Stimulated activated naive CD4-positive, alpha-beta T cell (primary cell): ENCODE measurements at regions not wholly inside any gene's neighbourhood (a gene's known extent, or its start where the extent isn't known, plus 50 kb on each side); places are given as distances from the start of the nearest gene placed in this dataset.

ENCODE experiments used
- DNase-seq, 6 experiments: peaks; one replicate each; lab custom pipeline; 2025; lab: John Stamatoyannopoulos, UW

DNA sequence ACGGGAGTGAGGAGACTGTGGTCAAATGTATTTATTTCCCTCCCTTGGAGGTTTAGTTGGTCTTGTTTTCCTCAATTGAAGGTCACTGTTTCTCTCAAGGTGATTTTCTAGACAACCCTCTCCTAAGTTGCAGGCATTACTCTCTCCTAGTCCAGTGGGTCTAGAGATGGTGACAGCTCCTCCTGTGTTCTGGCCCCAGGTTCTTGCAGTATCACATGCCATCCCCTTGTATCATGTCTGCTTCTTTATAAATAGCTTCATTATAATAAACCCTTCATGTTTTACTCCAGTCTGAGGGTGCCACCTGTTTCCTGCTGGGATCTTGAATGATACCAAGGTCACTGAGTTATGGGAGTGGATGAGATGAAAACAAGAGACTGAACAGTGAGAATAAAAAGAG, 208.0 kb upstream of the KCNN2 start:
- no peak for DNase-seq

DNA sequence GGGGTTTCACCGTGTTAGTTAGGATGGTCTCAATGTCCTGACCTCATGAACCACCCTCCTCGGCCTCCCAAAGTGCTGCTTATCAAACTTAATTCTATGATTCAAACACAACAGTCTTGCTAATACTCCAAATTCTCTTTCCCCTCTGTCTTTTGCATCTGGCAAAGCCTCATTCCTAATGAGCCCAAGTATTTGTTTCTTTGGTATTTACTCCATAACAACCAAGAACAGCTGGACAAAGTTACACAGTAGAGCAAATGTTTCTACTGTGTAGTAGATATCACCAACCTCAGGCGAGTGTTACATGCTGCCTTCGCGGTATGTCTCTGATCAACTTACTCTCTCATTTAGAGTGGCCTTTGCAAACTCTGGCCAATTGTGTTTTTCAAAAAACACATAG, 195.8 kb upstream of the KCNN2 start:
- DNase-seq: no peak

DNA sequence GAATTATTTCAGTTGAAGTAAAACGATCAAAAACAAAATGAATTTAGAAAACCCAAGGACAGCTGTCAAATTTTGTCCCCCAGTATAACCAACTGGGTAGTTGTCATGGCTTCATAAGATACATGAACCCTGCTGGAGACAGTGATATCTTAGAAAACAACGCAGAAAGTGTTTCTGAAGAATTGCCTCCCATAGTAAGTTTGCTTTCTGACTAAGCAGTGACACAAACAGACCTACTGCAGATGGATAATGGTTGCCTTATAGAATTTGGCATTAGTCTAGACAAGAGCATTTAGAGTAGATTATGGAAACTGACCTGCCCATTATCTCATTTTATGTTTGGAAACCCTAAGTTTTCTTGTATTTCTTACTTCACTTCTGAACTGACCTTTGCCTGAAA, 187.7 kb upstream of the KCNN2 start:
- DNase-seq: no peak

DNA sequence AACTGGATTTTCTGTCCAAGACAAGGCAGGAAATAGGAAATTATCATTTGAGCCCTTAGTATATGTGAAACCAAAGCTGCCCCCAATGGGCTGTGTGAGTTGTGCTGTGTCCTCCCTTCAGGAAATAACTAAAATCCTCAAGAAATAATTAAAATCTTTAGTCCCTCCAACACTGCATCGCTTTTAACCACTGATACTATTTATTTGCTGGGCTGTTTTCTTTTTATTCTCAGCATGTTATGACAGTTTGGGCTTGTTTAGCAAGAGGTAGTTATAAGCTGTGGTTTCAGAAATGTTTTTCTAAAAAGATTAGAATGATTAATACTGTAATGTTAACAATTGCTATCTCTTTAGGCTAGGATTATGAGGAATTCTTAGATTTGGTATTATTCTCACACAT, 187.0 kb upstream of the KCNN2 start:
- DNase-seq: no peak

DNA sequence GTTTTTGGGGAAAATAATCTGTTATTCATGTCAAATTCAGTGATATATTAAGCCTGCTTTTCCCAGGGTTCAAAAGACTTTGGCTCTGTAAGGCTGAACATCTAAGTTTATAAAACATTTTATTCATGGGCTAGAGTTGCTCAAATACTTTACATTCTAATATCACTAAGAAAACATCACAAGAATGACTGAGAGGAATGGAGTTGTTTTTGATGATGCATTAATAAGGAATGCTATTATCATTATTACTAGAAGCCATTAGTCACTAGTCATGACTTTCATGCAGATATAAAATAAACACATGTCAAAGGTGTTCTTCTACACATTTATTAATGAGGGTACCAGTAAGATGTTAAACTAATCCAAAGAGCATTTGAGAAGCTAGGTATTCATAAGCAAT, 185.5 kb upstream of the KCNN2 start:
- no peak for DNase-seq

DNA sequence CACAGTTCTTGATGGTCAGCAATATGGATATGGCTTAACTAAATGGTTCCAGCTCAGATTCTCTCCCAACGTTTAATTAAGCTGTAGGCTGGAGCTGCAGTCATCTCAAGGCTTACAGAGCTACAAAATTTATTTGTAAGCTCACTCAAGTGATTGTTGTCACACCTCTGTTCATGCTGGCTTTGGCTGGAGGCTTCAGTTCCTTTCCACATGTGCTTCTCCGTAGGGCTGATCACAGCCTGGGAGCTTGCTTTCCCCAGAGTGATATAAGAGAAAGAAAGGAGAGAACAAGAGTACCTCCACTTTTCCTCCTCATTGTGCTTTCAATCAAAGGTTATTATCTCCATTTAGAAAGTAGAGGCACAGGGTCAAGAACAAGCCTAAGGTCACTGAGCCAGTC, 182.7 kb upstream of the KCNN2 start:
- no peak for DNase-seq

DNA sequence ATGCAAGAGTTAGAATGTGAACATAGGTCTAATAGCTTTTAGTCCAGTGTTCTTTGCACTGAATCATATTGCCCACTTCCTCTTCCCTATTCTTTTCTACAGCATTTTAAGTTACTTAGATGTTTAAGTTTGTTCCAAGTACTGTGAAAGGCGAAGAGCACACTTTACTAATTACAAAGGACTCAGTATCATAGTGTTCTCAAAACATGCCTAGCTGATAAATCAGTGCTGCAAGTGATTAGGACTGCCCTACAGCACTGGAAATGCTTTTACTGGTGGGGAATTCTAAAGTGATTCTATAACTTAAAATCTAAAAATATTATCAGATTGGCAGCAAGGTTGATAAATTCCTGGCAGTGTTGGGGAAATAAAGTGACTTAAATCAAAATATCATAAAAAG, 177.9 kb upstream of the KCNN2 start:
- no peak for DNase-seq

DNA sequence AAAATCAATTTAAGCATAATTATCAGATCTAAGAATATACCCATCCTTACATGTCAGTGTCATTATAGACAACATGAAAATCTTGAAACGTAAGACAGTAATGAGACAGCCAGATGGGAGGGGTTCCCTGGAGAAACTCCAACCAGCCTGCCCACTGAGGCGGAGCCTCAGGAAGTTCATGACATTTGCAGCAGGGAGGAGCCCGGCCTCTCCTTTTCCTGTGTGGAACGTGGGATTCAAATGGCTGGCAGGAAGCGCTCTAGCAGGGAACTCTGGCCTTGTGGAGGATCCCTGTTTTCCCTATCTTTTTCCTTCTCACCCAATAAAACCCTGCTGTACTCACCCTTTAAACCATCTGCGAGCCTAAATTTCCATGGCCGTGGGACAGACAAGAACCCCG, 176.6 kb upstream of the KCNN2 start:
- no peak for DNase-seq

DNA sequence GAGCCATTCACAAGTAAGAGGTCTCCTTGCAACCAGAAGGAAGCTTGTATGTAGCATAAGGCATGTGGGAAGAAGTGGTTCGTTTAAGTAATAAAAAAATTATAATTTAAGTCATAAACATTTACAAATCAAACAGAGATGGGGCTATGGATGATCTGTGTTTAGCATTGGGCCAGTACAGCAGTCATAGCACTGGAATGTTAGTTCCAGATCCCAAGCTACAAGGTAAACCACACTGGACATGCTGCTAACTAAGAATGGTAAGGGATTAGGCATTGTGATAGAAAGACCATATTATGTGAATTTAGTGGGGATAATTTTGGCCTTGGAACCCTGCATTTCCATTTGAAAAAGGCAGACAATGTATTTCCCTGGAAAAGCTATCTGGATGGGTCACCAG, 170.4 kb upstream of the KCNN2 start:
- no peak for DNase-seq

DNA sequence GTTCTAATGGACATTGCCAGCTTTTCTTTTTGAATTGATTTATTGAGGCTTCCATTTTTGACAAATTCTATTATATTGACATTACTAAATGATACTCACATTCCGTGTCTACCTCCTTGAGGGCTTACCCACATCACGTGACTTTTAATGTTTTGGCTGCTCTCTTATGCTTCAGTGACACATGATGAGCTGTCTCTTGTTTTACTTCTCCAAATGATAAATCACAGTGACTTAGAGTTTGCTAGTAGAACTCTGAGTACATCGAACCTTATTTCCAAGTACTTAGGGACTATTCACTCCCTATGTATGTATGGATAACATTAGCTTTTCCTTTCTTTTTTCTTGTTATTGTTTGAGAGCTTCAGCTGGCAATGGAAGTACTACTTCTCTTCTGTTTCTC, 169.8 kb upstream of the KCNN2 start:
- DNase-seq: no peak

DNA sequence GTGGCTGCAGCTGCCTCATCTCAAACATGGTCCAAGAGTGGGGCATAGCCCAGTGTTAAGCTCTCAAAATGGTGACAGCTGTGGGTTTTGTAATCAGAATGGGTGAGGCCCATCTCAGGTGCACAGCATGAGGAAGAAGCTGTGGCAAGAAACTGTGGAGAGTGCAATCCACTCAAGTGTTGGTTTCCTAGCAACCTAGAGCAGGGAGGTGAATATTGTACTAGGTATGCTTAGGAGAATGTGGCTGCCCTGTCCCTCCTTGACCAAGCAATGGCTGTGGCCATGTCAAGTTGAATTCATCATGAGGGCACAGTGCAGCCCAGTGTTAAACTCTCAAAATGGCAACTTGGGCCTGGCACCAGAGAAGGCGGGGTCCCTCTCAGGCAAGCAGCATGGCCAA, 160.5 kb upstream of the KCNN2 start:
- peak in 1 of 6 experiments; percentile 2 for DNase-seq

DNA sequence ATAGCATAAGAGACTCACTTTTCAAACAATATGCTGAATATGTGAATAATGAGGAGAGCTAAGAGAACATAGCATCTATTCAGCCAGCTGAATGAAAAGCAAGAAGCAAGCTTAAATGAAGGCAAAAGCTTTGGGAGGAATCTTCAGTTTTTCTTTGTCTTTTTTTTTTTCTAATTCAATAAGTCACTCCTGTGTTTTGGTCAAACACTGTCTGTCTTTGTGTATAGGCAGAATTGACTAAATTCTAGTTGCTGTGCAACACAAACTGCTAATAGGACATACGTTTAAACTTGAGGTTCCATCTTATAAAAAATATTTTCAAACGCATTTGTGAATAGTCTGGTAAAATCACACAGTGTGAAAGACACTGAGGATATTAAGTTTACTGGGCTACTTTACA, 156.9 kb upstream of the KCNN2 start:
- no peak for DNase-seq

DNA sequence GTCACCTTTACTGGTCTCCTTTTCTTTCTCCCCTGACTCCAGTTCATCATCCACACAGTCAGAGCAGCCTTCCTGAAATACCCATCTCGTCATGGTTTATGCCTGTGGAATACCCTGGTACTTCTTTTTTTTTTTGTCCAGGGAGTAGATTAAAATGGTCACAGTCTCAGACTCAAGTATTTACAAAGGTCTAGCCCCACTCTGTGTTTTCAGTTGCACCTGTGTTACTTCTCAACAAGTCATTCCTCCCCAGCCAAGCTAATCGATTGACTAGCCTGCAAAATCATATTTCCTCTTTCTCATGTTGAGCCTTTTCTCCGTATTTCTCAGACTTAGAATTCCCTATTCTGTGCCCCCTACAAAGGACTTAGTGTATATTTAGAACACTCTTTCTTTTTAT, 155.2 kb upstream of the KCNN2 start:
- no peak for DNase-seq

DNA sequence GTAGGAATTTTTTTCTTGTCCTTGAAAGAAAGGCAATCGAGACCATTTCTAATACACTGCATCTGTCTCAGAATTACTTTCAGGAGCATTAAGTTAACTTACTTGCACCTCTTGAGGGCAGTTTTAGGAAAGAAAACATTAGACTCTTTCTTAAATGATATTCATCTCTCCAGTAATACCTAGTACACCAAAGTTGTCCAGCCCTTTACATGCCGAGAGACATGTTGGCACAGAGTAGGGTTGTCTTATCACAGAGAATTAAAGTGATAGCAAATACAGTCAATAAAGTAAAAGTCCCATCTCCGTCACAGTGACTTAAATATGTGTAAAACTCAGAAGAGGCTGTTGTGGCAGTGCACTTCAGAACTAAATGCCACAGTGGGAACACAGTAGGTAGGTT, 154.3 kb upstream of the KCNN2 start:
- no peak for DNase-seq

DNA sequence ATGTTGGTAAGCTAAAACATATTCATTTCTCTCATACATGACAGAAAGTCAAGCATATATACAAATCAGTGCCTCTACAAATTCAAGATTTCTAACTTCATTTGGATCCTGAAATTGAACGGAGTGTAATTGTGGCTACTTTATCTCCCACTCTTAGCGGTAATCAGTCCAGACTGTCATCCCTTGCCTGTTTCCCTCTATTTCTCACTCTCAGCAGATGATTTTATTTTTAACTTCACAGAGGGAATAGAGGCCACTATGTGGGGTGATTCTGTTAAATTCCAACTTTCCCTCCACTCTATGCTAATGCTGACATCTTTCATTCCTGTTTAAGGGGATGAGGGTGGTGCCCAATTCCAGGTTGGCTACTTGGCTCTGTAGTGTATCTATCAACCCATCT, 153.8 kb upstream of the KCNN2 start:
- DNase-seq: no peak

DNA sequence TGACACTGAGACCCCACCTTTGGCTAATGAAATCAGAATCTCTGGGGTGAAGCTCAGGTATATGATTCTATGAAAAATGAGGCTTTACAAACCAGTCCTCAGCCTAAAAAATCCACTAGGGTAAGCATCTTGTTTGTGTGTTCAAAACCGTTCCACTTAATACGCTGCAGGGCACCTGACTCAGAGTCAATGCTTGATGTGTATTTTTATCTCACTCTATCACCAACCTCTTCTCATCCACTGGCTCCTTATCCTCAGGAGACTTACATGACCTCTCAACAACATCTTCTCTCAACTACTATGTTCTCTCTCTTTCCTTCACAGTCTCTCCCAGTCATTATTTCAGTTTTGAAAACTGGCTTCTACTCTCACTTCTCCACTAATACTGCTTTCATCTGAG, 153.3 kb upstream of the KCNN2 start:
- DNase-seq: no peak

DNA sequence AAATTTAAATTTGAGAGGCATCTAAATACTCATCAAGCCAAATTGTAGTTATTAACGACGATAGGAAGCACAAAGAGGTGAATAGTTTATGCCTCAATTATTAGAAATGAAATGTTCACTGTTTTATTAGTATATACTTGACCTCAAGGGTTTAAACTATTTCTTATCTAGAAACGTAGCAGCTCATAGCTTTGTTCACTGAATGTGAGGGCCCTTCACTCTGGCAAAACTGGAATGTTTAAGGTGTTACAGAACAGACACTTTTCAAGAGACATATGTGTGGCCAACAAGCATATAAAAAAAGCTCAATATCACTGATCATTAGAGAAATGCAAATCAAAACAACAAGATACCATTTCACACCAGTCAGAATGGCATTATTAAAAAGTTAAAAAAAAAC, 151.2 kb upstream of the KCNN2 start:
- DNase-seq: no peak

DNA sequence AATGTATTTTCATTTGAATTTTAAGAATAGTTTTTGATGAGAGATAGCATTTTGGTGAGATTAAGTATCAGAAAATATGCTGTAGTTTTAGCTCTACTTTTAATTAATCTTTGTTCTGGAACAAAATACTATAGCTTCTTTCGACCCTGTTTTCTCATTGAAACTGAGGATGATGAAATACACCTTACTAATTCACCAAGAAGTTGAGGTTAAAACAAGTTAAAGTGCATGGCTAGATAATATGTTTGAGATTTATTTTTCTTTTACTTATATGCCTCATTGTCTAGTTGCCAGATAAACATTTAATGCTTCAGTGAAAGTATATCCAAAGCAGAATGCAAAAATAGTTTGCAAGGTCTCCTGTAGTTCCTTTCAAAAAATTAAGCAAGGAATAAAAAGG, 140.1 kb upstream of the KCNN2 start:
- DNase-seq: no peak

DNA sequence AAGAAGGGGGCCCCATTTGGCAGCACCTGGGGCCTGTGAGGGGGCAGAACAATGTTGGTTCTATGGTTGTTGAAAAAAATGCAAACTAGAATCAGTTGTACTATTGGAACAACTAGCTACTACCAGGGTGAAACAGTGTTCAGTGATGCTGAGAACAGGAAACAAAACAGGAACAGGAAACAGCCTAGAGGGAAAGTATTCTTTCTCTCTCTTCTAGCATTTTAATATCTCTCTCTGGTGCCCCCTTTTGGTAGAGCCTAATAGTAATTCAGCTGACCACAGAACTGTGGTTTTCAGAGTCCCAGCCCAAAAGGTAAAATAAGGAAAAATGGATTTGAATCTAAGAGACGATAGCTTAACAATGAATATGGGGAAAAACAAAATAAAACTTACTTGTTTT, 138.0 kb upstream of the KCNN2 start:
- DNase-seq: no peak

DNA sequence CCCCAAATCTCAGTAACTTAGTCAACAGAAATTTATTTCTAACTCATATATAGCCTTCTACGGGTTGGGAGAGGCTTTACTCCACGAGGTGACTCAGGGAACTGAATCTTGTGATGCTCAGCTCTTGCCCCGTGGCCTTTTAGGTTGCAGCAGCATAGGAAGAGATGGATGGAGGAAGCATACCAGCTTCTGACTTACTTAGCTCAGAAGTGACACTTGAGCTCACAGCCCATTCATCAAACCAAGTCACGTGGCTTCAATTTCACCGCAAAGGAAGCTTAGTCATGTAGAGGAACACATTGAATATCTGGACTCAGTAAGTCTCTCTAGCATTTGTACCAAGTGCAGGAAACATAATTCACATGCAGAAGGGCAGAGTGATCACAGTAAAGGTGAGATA, 124.1 kb upstream of the KCNN2 start:
- no peak for DNase-seq

DNA sequence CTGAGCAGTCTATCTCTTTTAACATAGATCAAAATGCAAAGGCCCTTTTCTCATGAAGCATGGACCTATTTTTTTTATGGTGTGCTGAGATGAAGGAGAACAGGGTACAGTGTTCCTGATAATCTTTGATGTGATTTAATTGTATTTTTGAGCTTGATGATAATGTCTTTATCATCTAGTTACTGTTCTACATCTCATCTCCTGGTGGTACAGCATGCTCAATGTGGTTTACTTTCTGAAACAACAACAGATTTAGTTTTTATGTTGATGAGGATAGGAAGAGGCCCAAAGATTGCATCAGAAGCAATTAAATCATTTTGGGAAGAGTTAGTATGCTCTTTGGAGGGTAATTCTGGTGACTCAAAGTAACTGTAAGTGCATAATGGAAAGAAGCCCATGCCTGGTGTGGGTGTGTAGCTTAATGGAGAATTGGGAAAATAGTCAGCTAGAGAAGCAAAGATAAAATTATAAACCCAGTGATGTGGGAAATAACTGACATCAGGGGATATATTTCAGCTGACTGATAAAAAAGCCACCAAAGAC, 123.0 kb upstream of the KCNN2 start:
- DNase-seq: no peak

DNA sequence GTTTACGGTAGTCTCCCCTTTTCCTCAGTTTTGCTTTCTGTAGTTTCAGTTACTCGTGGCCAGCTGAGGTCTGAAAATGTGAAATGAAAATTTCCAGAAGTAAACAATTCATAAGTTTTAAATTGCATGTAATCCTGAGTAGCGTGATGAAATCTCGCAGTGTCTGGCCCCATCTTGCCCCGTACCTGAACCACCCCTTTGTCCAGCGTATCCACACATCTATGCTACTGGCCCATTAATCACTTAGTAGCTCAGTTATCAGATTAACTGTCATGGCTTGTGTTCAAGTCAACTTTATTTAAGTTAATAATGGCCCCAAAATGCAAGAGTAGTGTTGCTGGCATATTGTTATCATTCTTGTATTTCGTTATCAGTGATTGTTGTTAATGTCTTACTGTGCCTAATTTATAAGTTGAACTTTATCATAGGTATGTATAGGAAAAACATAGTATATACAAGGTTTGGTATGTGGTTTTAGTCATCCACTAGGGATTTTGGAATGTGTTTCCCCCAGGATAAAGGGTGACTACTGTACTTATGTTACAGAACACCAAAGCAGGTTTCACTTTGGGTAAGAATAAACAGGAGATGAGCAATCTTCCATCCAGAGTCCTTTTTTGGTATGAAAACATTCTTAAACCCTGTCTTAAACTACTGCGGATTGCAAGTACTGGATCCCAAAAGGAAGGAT, 118.4 kb upstream of the KCNN2 start:
- no peak for DNase-seq

DNA sequence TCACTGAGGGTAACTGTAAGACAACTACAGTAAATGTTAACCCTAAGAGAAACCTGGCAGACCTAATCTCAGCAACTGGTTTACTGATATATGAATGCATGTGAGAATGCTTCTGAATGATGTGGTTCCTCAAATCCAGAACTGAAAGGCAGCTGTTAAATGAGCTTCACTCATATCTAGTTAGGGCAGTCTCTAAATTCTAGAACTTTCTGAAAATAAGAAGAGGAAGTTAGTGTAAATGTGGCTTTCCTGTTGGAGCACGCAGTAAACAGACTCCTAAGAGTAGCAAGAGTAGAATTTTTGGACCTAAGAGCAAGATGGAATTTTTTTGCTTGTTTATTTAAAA, 117.9 kb upstream of the KCNN2 start:
- DNase-seq: no peak

DNA sequence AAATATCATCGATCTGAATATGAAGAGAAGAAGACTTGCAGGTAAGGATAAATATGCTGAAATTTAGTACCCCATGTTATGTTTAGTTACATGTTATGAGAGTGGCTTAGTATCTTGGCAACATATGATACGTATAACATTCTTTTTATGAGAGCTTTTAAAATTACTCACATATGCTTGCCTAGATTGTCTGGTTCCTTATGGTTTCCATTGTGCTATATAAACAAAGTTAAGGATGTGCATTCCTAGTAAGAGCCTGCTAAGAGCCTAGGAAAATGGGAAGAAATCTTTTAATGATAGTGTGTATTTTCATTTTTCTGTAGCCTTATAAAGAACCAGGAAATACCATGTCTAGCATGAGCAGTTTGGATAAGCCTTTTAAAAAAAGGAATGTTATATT, 112.0 kb upstream of the KCNN2 start:
- no peak for DNase-seq

DNA sequence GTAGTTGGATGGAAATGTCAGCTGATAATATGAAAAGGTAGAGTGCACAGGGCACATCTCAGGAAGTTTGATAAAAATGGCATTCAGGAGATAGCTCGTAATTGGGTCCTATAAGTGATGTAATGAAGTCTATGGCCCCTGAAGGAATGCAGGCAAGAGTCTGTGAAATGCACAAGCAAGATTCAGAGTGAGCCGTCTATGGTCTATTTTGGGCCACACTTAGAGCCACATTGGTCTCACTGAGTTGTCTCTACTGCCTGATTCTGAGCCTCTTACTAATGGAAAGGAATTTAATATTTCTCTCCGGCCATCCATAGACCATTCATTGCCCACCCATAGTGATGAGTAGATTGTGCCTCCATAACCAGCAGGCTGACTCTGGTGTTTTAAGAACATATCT, 111.3 kb upstream of the KCNN2 start:
- DNase-seq: no peak
